ENCODE measurements at regions not wholly inside any gene's neighbourhood (a gene's known extent, or its start where the extent isn't known, plus 50 kb on each side); places are given as distances from the start of the nearest gene placed in this dataset.

- no peak for TF ChIP-seq NFRKB (IDR thresholded peaks at IDR 0.05)
- TF ChIP-seq SUZ12 (IDR thresholded peaks at IDR 0.05), result no peak
- no peak for TF ChIP-seq TARDBP (IDR thresholded peaks at IDR 0.05)
- TF ChIP-seq BHLHE40 (IDR thresholded peaks at IDR 0.05; ENCODE audit: borderline replicate concordance), result no peak
- TF ChIP-seq ZNF384 (IDR thresholded peaks at IDR 0.05), result no peak
- no peak for TF ChIP-seq FOXA1 (IDR thresholded peaks at IDR 0.05)
- TF ChIP-seq ELF4 (IDR thresholded peaks at IDR 0.05), result no peak
- TF ChIP-seq SP1 (IDR thresholded peaks at IDR 0.05), result no peak
- no peak for TF ChIP-seq L3MBTL2 (conservative IDR thresholded peaks at IDR 0.05)
- no peak for TF ChIP-seq FOXM1 (IDR thresholded peaks at IDR 0.05; ENCODE audit: borderline replicate concordance)
- no peak for TF ChIP-seq CTBP1 (IDR thresholded peaks at IDR 0.05; ENCODE audit: borderline replicate concordance)
These were observed 161.4 kb upstream of the AHI1 start for GRCh38 chr6:135658916-135659315.

All from HEK293T (cell line).